ENCODE measurements at regions not wholly inside any gene's neighbourhood (a gene's known extent, or its start where the extent isn't known, plus 50 kb on each side); places are given as distances from the start of the nearest gene placed in this dataset.

GRCh38 chr2:136377423-136378382 lies 259.8 kb upstream of the CXCR4 start:
- WGBS (ENCODE audit: low lambda C conversion rate) = 54% methylated on average over 7 of the region's 7 CpGs
- H3K4me3 ChIP-seq (ENCODE audit: low read depth in 2 of 2, low read length in 1 of 2) = no peak overlapping the region
- no peaks in the 10 kb centered on the region for H3K36me3 ChIP-seq (replicated peaks in 1 of 2; ENCODE audit: control insufficient read depth in 1 of 2, insufficient read depth in 2 of 2, low read length in 1 of 2)
- CTCF ChIA-PET = interaction anchor here (0.7 to 11.3 kb wide), 8 partner anchors 8 to 461 kb away, joined by 3 to 158 read pairs (median 6); no protein-coding TSS in a partner anchor
- no peaks in the 10 kb centered on the region for H3K9me3 ChIP-seq
- no peak overlapping the region for H2AFZ ChIP-seq (ENCODE audit: low read depth)
- H3K27me3 ChIP-seq (ENCODE audit: insufficient read depth) = no peaks in the 10 kb centered on the region
- POLR2A ChIA-PET = no interaction called here
- DNase-seq = no peak
- H3K9me2 ChIP-seq = no peaks in the 10 kb centered on the region
- H3F3A ChIP-seq (replicated peaks; ENCODE audit: insufficient read depth) = no peaks in the 10 kb centered on the region
- H3K79me2 ChIP-seq (ENCODE audit: insufficient read depth) = no peaks in the 10 kb centered on the region
- H3K9ac ChIP-seq = no peak overlapping the region
- H3K27ac ChIP-seq (ENCODE audit: low read depth in 2 of 2, low read length in 1 of 2) = no peak overlapping the region
- no peak for TF ChIP-seq USF1 (IDR thresholded peaks at IDR 0.05; ENCODE audit: borderline replicate concordance, low read depth)
- TF ChIP-seq ELF1 (IDR thresholded peaks at IDR 0.05) = no peak
- TF ChIP-seq, protein P1, sequence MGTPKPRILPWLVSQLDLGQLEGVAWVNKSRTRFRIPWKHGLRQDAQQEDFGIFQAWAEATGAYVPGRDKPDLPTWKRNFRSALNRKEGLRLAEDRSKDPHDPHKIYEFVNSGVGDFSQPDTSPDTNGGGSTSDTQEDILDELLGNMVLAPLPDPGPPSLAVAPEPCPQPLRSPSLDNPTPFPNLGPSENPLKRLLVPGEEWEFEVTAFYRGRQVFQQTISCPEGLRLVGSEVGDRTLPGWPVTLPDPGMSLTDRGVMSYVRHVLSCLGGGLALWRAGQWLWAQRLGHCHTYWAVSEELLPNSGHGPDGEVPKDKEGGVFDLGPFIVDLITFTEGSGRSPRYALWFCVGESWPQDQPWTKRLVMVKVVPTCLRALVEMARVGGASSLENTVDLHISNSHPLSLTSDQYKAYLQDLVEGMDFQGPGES (IDR thresholded peaks at IDR 0.05; ENCODE audit: low read depth, low read length) = no peak
- no peak for TF ChIP-seq SIN3A (IDR thresholded peaks at IDR 0.05; ENCODE audit: borderline replicate concordance, low read depth, low read length)
- no peak for TF ChIP-seq GATA2 (CRISPR knock-in tag; IDR thresholded peaks at IDR 0.05)
- TF ChIP-seq, protein P2, sequence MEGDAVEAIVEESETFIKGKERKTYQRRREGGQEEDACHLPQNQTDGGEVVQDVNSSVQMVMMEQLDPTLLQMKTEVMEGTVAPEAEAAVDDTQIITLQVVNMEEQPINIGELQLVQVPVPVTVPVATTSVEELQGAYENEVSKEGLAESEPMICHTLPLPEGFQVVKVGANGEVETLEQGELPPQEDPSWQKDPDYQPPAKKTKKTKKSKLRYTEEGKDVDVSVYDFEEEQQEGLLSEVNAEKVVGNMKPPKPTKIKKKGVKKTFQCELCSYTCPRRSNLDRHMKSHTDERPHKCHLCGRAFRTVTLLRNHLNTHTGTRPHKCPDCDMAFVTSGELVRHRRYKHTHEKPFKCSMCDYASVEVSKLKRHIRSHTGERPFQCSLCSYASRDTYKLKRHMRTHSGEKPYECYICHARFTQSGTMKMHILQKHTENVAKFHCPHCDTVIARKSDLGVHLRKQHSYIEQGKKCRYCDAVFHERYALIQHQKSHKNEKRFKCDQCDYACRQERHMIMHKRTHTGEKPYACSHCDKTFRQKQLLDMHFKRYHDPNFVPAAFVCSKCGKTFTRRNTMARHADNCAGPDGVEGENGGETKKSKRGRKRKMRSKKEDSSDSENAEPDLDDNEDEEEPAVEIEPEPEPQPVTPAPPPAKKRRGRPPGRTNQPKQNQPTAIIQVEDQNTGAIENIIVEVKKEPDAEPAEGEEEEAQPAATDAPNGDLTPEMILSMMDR (IDR thresholded peaks at IDR 0.05) = no peak
- no peak for TF ChIP-seq NFIC (IDR thresholded peaks at IDR 0.05; ENCODE audit: borderline replicate concordance)
- TF ChIP-seq MXI1 (IDR thresholded peaks at IDR 0.05; ENCODE audit: low read depth, low read length) = no peak
- TF ChIP-seq, protein P3, sequence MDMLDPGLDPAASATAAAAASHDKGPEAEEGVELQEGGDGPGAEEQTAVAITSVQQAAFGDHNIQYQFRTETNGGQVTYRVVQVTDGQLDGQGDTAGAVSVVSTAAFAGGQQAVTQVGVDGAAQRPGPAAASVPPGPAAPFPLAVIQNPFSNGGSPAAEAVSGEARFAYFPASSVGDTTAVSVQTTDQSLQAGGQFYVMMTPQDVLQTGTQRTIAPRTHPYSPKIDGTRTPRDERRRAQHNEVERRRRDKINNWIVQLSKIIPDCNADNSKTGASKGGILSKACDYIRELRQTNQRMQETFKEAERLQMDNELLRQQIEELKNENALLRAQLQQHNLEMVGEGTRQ (IDR thresholded peaks at IDR 0.05; ENCODE audit: borderline replicate concordance, low read depth, low read length) = no peak
- no peak for TF ChIP-seq TEAD4 (IDR thresholded peaks at IDR 0.05; ENCODE audit: borderline replicate concordance, insufficient read depth)
- no peak for TF ChIP-seq JUND (IDR thresholded peaks at IDR 0.05)
- no peak for TF ChIP-seq CHD2 (IDR thresholded peaks at IDR 0.05; ENCODE audit: low read length, partially characterized antibody)
- TF ChIP-seq, protein P4, sequence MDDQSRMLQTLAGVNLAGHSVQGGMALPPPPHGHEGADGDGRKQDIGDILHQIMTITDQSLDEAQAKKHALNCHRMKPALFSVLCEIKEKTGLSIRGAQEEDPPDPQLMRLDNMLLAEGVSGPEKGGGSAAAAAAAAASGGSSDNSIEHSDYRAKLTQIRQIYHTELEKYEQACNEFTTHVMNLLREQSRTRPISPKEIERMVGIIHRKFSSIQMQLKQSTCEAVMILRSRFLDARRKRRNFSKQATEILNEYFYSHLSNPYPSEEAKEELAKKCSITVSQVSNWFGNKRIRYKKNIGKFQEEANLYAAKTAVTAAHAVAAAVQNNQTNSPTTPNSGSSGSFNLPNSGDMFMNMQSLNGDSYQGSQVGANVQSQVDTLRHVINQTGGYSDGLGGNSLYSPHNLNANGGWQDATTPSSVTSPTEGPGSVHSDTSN (IDR thresholded peaks at IDR 0.05) = no peak
- TF ChIP-seq, protein P5, sequence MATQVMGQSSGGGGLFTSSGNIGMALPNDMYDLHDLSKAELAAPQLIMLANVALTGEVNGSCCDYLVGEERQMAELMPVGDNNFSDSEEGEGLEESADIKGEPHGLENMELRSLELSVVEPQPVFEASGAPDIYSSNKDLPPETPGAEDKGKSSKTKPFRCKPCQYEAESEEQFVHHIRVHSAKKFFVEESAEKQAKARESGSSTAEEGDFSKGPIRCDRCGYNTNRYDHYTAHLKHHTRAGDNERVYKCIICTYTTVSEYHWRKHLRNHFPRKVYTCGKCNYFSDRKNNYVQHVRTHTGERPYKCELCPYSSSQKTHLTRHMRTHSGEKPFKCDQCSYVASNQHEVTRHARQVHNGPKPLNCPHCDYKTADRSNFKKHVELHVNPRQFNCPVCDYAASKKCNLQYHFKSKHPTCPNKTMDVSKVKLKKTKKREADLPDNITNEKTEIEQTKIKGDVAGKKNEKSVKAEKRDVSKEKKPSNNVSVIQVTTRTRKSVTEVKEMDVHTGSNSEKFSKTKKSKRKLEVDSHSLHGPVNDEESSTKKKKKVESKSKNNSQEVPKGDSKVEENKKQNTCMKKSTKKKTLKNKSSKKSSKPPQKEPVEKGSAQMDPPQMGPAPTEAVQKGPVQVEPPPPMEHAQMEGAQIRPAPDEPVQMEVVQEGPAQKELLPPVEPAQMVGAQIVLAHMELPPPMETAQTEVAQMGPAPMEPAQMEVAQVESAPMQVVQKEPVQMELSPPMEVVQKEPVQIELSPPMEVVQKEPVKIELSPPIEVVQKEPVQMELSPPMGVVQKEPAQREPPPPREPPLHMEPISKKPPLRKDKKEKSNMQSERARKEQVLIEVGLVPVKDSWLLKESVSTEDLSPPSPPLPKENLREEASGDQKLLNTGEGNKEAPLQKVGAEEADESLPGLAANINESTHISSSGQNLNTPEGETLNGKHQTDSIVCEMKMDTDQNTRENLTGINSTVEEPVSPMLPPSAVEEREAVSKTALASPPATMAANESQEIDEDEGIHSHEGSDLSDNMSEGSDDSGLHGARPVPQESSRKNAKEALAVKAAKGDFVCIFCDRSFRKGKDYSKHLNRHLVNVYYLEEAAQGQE (IDR thresholded peaks at IDR 0.05; ENCODE audit: low read depth, low read length) = no peak
- TF ChIP-seq FOSL2 (IDR thresholded peaks at IDR 0.05; ENCODE audit: borderline replicate concordance, low read depth) = no peak
- no peak for TF ChIP-seq RFX5 (IDR thresholded peaks at IDR 0.05; ENCODE audit: low read length)
- no peak for TF ChIP-seq NRF1 (IDR thresholded peaks at IDR 0.05; ENCODE audit: low read depth, low read length)
- no peak for TF ChIP-seq EP300 (IDR thresholded peaks at IDR 0.05; ENCODE audit: borderline replicate concordance in 1 of 2, low read depth in 1 of 2, low read length in 1 of 2)
- no peak for TF ChIP-seq TCF12 (IDR thresholded peaks at IDR 0.05)
- no peak for TF ChIP-seq EZH2phosphoT487 (IDR thresholded peaks at IDR 0.05; ENCODE audit: borderline replicate concordance, low read depth)
- H4K20me1 ChIP-seq (ENCODE audit: insufficient read depth) = no peaks in the 10 kb centered on the region
- no peak overlapping the region for H3K4me2 ChIP-seq
- H3K4me1 ChIP-seq (ENCODE audit: control insufficient read depth in 1 of 2, insufficient read depth in 2 of 2, low read depth in 1 of 2, low read length in 1 of 2) = no peaks in the 10 kb centered on the region; a peak in 1 of 4 replicates
